Activated CD4-positive, alpha-beta memory T cell treated with anti-CD3 and anti-CD28 coated beads, Interleukin-2, amount 10 ng/mL, durations not matched to agents 7 days and 5 days (primary cell): ENCODE measurements at regions not wholly inside any gene's neighbourhood (a gene's known extent, or its start where the extent isn't known, plus 50 kb on each side); places are given as distances from the start of the nearest gene placed in this dataset.
"Not testable (repeated sequence)": the region's sequence is repeated elsewhere in the genome, so short reads cannot be mapped to it uniquely, and the experiment has no call there.

Experiments
- CTCF ChIA-PET: fragments of 350-600 bp; sonication (Branson Sonifier 250); formaldehyde crosslinking; loops from one replicate; lab custom pipeline; 2021; ENCODE audit warnings: antibody characterized with exemption, inconsistent platforms; lab: Charles Lee
- POLR2A ChIA-PET: fragments of 350-600 bp; sonication (Branson Sonifier 250); formaldehyde crosslinking; loops from one replicate; lab custom pipeline; 2021; ENCODE audit warnings: antibody characterized with exemption; lab: Charles Lee
- DNase-seq: peaks from one replicate; pipeline ENCODE4 v3.0.0-alpha.2; 2020
- H3K27ac Mint-ChIP-seq: one replicate; pipeline ENCODE4 v1.8.0; 2021; ENCODE audit warnings: mild to moderate bottlenecking, mixed read lengths
- H3K27me3 Mint-ChIP-seq: one replicate; pipeline ENCODE4 v1.8.0; 2021; ENCODE audit warnings: mixed read lengths
- H3K36me3 Mint-ChIP-seq: one replicate; pipeline ENCODE4 v1.8.0; 2021; ENCODE audit warnings: low read depth, mixed read lengths
- H3K4me1 Mint-ChIP-seq: one replicate; pipeline ENCODE4 v1.8.0; 2021; ENCODE audit warnings: mixed read lengths
- H3K4me3 Mint-ChIP-seq: one replicate; pipeline ENCODE4 v1.8.0; 2021; ENCODE audit warnings: mild to moderate bottlenecking, mixed read lengths
- H3K9me3 Mint-ChIP-seq: one replicate; pipeline ENCODE4 v1.8.0; 2021; ENCODE audit warnings: mixed read lengths

- Mint-ChIP-seq H3K36me3 (peaks cover 5% of the 10 kb centered on the region), H3K27me3 (no peaks in the 10 kb centered on the region), H3K9me3 (peaks cover 2% of the 10 kb centered on the region), H3K4me3 (no peak overlapping the region), H3K4me1 (peaks cover 17% of the 10 kb centered on the region), H3K27ac (no peak overlapping the region)
- no peak for DNase-seq
- POLR2A ChIA-PET = no interaction called here
- CTCF ChIA-PET = no interaction called here
Measured at GRCh38 chr6:134544737-134545136, 226.8 kb upstream of the SGK1 start.

GRCh38 chr6:134543128-134543527, 225.2 kb upstream of the SGK1 start:
- Mint-ChIP-seq H3K4me1 (peaks cover 20% of the 10 kb centered on the region), H3K36me3 (peaks cover 5% of the 10 kb centered on the region), H3K27me3 (no peaks in the 10 kb centered on the region), H3K9me3 (peaks cover 2% of the 10 kb centered on the region), H3K4me3 (no peak overlapping the region), H3K27ac (no peak overlapping the region)
- ChIA-PET POLR2A (no interaction called here), CTCF (no interaction called here)
- DNase-seq = no peak

GRCh38 chr6:134541001-134541400, 223.1 kb upstream of the SGK1 start:
- CTCF ChIA-PET = no interaction called here
- Mint-ChIP-seq H3K4me3 (no peak overlapping the region), H3K27ac (no peak overlapping the region), H3K9me3 (peaks cover 2% of the 10 kb centered on the region), H3K27me3 (no peaks in the 10 kb centered on the region), H3K36me3 (peaks cover 5% of the 10 kb centered on the region), H3K4me1 (peaks cover 20% of the 10 kb centered on the region)
- DNase-seq = no peak
- POLR2A ChIA-PET = no interaction called here

GRCh38 chr6:134539865-134540323, 222.0 kb upstream of the SGK1 start:
- H3K4me3 Mint-ChIP-seq = no peak overlapping the region
- peaks cover 2% of the 10 kb centered on the region for H3K9me3 Mint-ChIP-seq
- DNase-seq = peak; percentile 34
- peaks cover 5% of the 10 kb centered on the region for H3K36me3 Mint-ChIP-seq
- CTCF ChIA-PET = no interaction called here
- POLR2A ChIA-PET = no interaction called here
- no peak overlapping the region for H3K27ac Mint-ChIP-seq
- no peaks in the 10 kb centered on the region for H3K27me3 Mint-ChIP-seq
- peaks cover 20% of the 10 kb centered on the region for H3K4me1 Mint-ChIP-seq

- H3K4me3 Mint-ChIP-seq, CTCF ChIA-PET, POLR2A ChIA-PET, H3K27ac Mint-ChIP-seq, H3K9me3 Mint-ChIP-seq, H3K27me3 Mint-ChIP-seq, DNase-seq, H3K36me3 Mint-ChIP-seq: not testable (repeated sequence)
- peaks cover 22% of the 10 kb centered on the region for H3K4me1 Mint-ChIP-seq
Measured at GRCh38 chr6:134537765-134538164, 219.9 kb upstream of the SGK1 start.

- H3K36me3 Mint-ChIP-seq = peaks cover 5% of the 10 kb centered on the region
- H3K27ac Mint-ChIP-seq = no peak overlapping the region
- no peak overlapping the region for H3K4me3 Mint-ChIP-seq
- H3K9me3 Mint-ChIP-seq = no peaks in the 10 kb centered on the region
- CTCF ChIA-PET = no interaction called here
- POLR2A ChIA-PET = no interaction called here
- H3K27me3 Mint-ChIP-seq = no peaks in the 10 kb centered on the region
- no peak for DNase-seq
- peaks cover 26% of the 10 kb centered on the region for H3K4me1 Mint-ChIP-seq
Measured at GRCh38 chr6:134537146-134537555, 219.2 kb upstream of the SGK1 start.

GRCh38 chr6:134535831-134536230, 217.9 kb upstream of the SGK1 start:
- Mint-ChIP-seq H3K27me3 (no peaks in the 10 kb centered on the region), H3K9me3 (no peaks in the 10 kb centered on the region), H3K4me3 (no peak overlapping the region), H3K4me1 (peaks cover 33% of the 10 kb centered on the region), H3K27ac (no peak overlapping the region), H3K36me3 (peaks cover 2% of the 10 kb centered on the region)
- ChIA-PET CTCF (no interaction called here), POLR2A (no interaction called here)
- no peak for DNase-seq

- CTCF ChIA-PET = no interaction called here
- Mint-ChIP-seq H3K4me3 (no peak overlapping the region), H3K27me3 (no peaks in the 10 kb centered on the region), H3K4me1 (peaks cover 27% of the 10 kb centered on the region), H3K27ac (no peak overlapping the region), H3K36me3 (peaks cover 2% of the 10 kb centered on the region), H3K9me3 (peaks cover 2% of the 10 kb centered on the region)
- POLR2A ChIA-PET = no interaction called here
- no peak for DNase-seq
Measured at GRCh38 chr6:134534708-134535149, 216.8 kb upstream of the SGK1 start.

GRCh38 chr6:134533991-134534390, 216.1 kb upstream of the SGK1 start:
- Mint-ChIP-seq H3K36me3 (peaks cover 2% of the 10 kb centered on the region), H3K4me1 (peaks cover 29% of the 10 kb centered on the region), H3K27me3 (no peaks in the 10 kb centered on the region), H3K9me3 (peaks cover 2% of the 10 kb centered on the region), H3K27ac (no peak overlapping the region), H3K4me3 (no peak overlapping the region)
- ChIA-PET CTCF (no interaction called here), POLR2A (no interaction called here)
- DNase-seq = no peak

- no peaks in the 10 kb centered on the region for H3K27me3 Mint-ChIP-seq
- H3K9me3 Mint-ChIP-seq = peaks cover 2% of the 10 kb centered on the region
- no peak overlapping the region for H3K27ac Mint-ChIP-seq
- H3K4me3 Mint-ChIP-seq = no peak overlapping the region
- CTCF ChIA-PET = interaction anchor here (0.6 to 1.2 kb wide), 3 partner anchors 18 to 108 kb away, joined by 3 read pairs; no protein-coding TSS in a partner anchor
- no peak for DNase-seq
- peaks cover 2% of the 10 kb centered on the region for H3K36me3 Mint-ChIP-seq
- peaks cover 29% of the 10 kb centered on the region for H3K4me1 Mint-ChIP-seq
- POLR2A ChIA-PET = no interaction called here
Measured at GRCh38 chr6:134532694-134533624, 215.0 kb upstream of the SGK1 start.

- ChIA-PET CTCF (no interaction called here), POLR2A (interaction anchor here (0.9 kb wide), 1 partner anchor 9 kb away, joined by 3 read pairs; no protein-coding TSS in a partner anchor)
- H3K9me3 Mint-ChIP-seq = peaks cover 2% of the 10 kb centered on the region
- DNase-seq = no peak
- H3K27ac Mint-ChIP-seq = no peak overlapping the region
- peaks cover 29% of the 10 kb centered on the region for H3K4me1 Mint-ChIP-seq
- no peak overlapping the region for H3K4me3 Mint-ChIP-seq
- no peaks in the 10 kb centered on the region for H3K27me3 Mint-ChIP-seq
- H3K36me3 Mint-ChIP-seq = peaks cover 2% of the 10 kb centered on the region
Measured at GRCh38 chr6:134531611-134532010, 213.7 kb upstream of the SGK1 start.

- ChIA-PET POLR2A (interaction anchor here (0.9 kb wide), 1 partner anchor 8 kb away, joined by 3 read pairs; no protein-coding TSS in a partner anchor), CTCF (no interaction called here)
Measured at GRCh38 chr6:134531188-134531551, 213.3 kb upstream of the SGK1 start.

GRCh38 chr6:134529921-134530320, 212.0 kb upstream of the SGK1 start:
- H3K4me1 Mint-ChIP-seq = peaks cover 29% of the 10 kb centered on the region
- peaks cover 2% of the 10 kb centered on the region for H3K36me3 Mint-ChIP-seq
- no peak for DNase-seq
- CTCF ChIA-PET = interaction anchor here (0.7 kb wide), 1 partner anchor 36 kb away, joined by 3 read pairs; no protein-coding TSS in a partner anchor
- POLR2A ChIA-PET = no interaction called here
- no peaks in the 10 kb centered on the region for H3K27me3 Mint-ChIP-seq
- no peak overlapping the region for H3K4me3 Mint-ChIP-seq
- H3K9me3 Mint-ChIP-seq = peaks cover 2% of the 10 kb centered on the region
- H3K27ac Mint-ChIP-seq = no peak overlapping the region

More at GRCh38 chr6:134531188-134531551, 213.3 kb upstream of the SGK1 start:
- no peak overlapping the region for H3K27ac Mint-ChIP-seq
- no peak for DNase-seq
- peaks cover 29% of the 10 kb centered on the region for H3K4me1 Mint-ChIP-seq
- H3K36me3 Mint-ChIP-seq = peaks cover 2% of the 10 kb centered on the region
- peaks cover 2% of the 10 kb centered on the region for H3K9me3 Mint-ChIP-seq
- H3K4me3 Mint-ChIP-seq = no peak overlapping the region
- H3K27me3 Mint-ChIP-seq = no peaks in the 10 kb centered on the region
